HG02981 (cell line): ENCODE measurements at regions not wholly inside any gene's neighbourhood (a gene's known extent, or its start where the extent isn't known, plus 50 kb on each side); places are given as distances from the start of the nearest gene placed in this dataset.

Experiments
- ATAC-seq: cut with Tn5 transposase; IDR thresholded peaks from one replicate; pipeline ENCODE4 v1.9.1; 2021; ENCODE audit warnings: mild to moderate bottlenecking, moderate library complexity; ENCODE audit not compliant: unreplicated experiment

DNA sequence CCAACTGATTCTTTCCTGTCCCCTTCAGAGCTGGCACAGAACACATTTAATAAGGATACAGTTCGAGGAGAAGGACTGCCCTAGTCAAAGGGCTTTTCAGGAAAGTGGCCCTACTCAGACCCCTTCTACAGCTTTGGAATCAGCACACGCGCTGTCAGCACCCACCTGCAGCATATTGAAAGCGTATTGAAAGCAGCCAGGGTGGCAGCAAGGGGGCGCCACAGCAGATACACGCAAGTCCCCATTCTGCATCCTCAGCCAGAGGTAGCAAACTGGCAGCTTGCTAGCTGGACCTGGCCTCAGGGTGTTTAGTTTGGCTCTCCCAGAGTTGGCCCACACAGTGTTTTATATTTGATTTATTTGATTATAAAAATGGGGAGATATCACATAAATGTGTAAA lies 101.0 kb upstream of the NT5C1B start:
- ATAC-seq, result no peak

DNA sequence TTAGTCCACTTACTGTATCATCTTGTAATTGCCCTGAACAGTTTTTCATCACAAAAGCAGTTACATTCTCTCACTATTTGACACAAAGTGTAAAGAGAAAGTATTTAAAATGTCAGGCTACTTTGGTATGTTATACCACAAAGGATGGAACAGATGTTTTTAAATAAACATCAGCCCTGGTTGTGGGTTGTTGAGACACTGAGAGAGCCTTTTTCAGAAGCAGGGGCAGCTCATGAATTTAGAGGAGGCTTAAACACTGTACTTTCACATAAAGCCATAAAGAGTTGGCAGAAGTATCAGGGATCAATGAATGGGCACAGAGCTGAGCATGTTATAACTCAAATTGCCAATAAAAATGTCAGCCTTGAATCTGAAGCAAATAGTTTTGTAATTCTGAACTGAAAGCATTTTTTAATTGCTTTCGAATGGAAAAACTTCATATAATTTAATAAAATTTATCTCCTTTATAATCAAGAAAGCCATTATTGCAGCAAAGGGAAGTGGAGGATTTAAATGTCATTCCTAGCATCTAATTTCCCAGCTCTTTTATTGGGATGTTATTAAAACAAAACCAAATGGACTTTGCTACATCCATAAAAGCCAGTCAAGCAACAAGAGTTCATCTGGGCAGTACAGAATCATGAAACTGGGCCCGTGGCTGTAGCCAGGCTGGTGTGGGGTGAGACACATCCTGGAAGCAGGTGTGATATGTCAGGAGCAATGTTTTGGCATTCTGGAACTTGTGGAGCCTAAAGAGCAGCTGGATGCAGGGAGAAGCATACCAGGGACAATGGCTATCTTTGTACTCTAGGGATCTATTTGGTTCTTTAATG lies 95.1 kb upstream of the NT5C1B start:
- ATAC-seq, result no peak

DNA sequence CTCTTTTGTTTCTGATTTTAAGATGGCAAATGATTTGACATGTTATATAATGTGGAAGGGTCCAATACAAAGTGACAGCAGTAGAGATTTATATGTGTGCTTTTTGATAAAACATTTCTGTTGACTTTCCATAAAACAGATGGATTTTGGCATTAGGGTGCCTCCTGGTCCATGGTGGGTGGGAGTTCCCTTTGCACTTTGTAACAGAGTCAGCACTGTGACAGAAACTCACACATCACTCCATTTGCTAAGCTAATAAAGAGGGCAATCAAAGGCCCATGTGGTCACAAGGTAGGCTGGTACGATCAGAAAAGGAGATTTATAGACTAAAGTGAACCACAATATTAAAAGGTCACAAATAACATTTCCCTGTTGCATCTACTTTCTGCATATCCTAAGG lies 93.3 kb upstream of the NT5C1B start:
- ATAC-seq, result no peak

DNA sequence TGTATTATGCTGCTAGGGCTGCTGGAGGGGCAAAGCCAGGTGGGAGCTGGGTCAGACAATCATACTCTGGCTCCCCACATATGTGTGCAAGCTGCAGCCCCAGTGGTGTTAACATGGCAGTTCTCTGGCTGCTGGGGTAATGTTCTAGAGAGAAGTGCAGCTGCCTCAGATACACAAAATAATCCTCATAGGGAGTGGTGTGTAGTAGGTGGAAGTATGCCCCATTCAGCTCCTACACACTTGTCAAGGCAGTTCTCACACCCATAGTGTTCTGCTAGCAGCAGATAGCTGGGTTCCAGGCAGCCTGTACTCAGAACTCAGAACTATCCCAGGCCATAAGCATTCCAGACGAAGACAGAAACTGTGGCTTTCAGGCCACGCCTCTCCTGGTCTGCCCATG lies 87.9 kb upstream of the NT5C1B start:
- ATAC-seq, result no peak

DNA sequence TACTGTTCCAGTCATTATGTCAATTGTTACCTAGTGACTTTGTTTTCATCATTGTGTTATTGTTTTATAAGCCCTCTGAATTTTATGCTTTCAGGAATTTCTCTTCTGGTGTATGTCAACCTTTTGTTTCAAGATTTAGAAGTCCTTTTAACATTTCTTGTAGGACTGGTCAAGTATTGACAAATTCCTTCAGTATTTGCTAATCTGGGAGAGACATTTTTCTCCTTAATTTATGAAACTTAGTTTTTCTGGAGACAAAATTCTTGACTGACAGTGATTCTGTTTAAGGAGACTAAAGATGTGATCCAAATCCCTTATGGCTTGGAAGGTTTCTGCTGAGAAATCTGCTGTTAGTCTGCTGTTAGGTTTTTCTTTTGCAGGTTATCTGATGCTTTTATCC lies 84.9 kb upstream of the NT5C1B start:
- no peak for ATAC-seq

DNA sequence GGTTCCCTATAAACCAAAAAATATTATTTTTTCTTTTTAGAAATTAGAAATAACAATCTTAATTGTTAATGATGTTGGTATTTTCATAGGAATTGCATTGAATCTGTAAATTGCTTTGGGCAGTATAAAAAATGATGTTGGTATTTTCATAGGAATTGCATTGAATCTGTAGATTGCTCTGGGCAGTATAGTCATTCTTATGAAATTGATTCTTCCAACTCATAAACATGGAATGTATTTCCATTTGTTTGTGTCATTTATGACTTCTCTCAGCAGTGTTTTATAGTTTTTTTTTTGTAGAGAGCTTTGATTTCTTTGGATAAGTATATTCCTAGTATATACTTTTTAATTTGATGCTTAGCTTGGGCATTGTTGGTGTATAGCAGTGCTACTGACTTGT lies 82.0 kb upstream of the NT5C1B start:
- no peak for ATAC-seq

DNA sequence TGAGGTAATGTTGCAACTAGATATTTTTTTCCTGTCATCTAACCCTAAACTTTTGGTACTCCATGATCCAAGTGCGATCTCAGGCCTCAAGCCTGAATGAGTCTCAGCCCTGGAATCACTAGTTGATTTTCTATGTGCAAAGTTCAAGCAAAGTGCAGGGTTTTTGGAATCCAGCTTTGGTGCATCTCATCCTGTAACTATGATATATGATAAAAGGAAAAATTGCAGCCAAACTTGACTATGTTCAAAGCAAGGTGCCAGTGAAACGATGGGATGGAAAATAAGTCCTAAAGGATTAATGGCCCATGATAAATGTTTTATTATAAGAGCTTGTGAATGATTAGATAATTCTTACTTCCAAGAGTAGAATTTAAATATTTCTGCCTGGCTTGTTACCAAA lies 78.9 kb upstream of the NT5C1B start:
- ATAC-seq, result no peak

DNA sequence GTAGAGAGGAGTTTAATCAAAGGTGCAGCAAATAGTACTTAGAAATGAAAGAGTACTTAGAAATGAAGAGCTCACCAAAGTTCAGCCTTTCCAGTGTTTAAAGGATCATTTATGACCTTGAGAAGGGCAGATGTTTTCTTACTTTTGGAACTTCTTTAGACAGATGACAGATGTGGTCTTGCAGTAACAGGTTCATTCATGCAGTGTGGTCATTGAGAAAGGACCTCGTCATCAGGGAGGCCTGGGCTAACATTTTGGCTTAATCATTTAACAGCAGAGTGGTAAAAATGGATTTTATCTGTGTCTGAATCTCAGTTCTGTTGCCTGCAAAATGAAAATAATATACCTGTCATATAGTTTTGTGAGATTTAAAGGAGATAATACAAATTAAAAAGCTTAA lies 75.1 kb upstream of the NT5C1B start:
- no peak for ATAC-seq

DNA sequence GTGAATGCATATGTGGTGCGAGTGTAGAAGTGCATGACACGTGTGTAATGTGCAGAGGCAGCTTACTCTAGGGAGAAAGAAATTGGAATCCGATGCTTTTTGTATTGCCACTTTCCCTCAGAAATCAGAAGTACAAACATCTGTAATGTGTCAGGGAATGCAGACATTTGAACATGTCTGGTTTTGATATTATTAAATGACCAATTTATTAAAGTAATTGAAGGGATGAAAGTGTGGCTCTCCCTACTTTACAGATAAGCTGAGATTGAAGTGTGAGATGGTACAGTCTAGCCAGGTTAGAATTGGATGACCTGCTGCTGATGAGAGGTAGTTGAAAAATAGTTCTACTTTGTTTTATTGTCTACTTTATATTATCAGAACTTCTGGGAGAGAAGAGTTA lies 74.5 kb upstream of the NT5C1B start:
- ATAC-seq, result no peak

DNA sequence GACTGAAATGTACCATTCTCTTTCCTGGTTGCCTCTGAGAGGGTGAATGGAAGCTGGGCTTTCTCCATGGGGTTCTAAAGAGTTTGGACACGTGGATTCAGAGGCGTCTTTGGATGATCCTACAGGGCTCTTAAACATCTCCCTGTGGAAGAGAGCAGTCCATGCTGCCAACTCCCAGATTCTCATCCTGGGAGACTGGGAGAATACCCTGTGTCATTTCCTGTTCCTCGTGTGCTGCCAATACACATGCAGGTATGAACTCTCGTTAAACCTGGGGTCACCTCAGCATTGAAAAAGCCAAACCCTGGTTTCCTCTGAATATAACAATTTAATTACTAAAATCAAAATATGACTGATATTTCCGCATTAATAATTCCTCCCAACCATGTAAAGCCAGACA lies 73.3 kb upstream of the NT5C1B start:
- no peak for ATAC-seq

DNA sequence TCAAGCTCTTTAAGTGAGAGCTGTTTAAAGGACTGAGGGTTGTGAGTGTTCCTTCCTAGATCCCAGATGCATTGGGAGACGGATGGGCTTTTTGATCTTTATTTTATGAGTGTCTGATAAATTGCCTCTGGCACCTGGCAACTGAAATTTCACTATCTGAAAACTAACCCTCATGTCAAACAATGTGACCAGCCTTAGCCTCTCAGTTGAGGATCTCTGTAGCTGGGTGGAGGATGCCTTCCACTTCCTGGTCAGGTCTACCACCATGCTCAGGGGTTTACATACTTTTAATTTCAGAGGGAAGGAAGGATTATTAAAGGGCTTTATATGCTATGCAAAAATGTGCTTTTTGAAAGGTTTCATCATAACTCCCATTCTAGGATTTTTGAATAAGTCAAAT lies 70.5 kb upstream of the NT5C1B start:
- no peak for ATAC-seq

DNA sequence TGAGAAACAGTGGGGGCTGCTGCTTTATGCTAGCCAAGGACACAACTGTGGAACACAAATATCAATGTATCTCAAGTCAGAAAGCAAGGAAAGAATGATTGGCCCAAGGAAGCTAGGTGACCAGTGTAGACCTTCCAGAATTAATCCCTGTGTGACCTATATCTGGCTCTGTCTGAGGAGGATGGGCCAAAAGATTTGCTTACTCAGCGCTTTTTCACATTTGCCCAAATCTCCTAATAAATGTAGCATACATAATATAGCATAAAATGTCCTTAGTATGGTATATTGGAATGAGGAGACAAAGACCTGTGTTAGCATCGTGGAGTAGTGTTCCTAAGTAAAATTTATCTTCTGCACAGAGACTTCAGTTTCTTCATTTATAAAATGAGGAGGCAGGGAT lies 66.7 kb upstream of the NT5C1B start:
- ATAC-seq, result no peak

DNA sequence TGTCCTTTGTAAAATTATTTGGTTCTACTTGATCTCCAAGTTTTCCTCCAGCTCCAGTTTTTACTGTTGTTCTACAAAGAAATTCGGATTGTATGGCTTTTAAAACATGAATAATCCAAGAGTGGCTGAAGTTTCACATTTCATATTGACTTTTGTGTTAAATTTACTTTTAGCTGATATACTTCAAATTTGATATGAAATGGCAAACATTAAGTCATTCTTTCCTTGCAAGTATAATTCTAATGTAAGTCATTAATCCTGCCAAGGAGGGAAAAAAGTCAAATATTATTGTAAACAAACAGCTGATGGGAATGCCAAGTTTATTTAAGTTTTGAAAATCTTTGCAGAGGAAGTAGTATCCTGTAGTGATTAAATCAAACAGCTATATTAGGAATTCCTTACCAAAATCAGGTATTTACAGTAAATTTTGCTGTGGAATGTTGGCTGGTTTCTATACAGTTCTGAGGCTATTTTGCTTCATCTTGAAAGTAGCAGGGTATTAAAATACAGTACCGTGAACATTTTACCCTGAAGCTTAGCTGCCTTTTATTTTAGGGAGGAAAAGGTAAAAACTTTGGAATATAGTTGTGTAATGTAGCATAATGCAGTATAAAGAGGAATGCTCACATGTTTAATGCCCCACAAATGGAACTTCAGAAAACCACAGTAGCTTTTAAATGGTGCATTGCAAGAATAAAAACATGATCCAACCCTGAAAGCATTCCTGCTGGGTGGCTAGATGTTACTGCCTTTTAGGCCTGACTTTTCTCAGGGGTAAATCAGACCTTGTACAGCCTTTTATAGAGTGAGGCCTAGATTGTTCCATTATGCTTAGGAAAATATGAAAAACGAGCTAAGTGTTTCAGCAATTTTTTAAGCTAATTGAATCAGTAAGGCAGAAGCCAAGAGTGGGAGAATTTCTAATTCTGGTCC lies 62.7 kb upstream of the NT5C1B start:
- no peak for ATAC-seq

DNA sequence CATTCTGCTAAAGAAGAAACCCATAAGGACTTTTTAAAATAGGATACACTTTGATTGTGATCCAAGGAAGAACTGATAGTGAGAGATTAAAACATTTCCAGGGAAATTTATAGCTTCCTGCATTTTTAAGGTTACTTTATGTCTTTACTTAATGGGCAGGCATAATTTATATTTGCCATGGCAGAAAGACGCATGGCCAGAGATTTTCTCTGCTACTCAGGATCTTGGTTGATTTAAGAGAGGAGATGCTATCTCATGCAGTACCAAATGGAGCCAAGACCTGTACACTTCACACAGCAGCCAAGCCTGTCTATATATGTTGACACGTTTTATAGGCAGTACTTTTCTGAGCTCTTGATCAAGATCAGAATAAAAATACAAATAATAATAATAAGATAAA lies 60.9 kb upstream of the NT5C1B start:
- ATAC-seq, result no peak

DNA sequence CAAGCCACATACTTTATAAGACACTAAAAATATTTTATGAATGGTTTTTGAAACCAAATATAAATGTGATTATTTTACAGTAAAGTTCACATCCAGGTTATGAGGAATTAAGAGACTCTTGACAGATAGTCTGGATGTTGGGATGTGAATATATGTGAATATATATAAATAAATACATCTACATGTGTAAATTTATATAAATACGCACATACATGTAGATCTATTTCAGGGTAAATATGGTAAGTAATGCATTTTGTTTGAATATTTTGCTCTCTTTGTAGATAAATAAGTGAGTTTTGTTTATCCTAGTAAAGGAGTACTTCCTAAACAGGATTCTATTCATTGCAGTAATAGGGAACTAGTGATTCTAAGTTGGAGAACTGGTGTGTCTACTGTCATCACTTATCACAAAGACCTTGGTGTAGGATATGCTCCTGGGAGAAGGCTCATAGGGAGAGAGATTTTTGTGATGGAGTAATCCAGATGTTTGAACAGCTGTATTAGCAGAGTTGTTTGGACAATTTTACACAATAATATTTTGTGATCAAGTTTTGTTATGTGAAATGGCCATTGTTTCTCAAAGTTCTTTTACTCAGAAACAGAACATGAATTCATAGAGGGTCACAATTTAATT lies 60.2 kb upstream of the NT5C1B start:
- no peak for ATAC-seq

DNA sequence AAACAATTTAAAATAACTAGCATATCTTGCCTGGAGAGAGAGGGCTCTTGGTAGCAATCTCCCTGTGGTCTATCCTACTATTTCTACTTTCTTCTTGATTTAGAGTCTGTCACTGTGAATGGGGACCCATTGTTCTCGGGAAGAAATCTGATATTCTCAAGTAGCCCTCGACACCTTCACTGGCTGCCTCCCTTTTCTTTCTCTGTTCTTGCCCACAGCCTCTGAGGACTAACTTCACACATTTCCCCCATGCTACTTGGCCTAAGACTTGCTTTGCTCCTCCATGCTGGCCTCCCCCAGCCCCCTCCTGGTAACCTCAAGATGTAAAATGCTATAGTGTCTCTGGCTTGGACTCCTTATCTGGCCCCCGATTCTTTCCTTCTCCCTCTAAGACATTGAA lies 58.8 kb upstream of the NT5C1B start:
- ATAC-seq, result no peak

DNA sequence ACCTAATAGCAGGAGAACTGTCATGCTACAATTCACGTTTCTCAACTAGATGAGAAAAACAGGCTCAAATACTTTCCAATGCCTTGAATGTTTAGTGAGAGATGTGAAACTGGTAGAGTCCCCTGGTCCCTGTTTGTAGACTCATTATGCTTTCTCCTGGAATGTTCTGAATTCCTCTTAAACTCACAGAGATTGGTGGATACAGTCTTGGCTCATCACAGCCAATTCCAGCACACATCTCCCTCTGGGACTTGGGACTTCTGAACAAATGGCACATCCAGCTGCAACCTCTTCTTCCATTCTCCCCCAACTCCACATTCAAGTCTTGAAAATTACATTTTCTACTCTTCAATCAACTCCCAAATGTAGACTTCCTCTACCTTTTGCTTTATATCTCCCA lies 58.4 kb upstream of the NT5C1B start:
- ATAC-seq, result no peak

DNA sequence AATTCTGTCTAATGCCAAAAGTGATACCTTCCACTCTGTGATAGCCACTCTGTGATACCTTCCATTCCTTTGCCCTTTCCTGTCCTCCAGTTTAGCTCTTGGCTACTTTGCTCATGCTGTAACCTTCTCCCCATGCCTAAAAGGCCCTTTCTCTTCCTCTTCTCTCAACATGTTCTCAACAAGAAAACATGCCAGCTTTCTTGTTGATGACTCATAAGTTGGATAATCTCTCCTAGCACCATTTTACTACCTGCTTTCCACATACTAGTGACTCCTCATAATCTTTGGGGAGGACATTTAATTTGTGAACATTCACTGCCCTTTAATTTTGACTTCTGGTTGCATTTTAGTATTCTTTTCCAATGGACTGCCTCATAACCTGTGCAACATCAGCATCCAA lies 55.9 kb upstream of the NT5C1B start:
- ATAC-seq, result no peak

DNA sequence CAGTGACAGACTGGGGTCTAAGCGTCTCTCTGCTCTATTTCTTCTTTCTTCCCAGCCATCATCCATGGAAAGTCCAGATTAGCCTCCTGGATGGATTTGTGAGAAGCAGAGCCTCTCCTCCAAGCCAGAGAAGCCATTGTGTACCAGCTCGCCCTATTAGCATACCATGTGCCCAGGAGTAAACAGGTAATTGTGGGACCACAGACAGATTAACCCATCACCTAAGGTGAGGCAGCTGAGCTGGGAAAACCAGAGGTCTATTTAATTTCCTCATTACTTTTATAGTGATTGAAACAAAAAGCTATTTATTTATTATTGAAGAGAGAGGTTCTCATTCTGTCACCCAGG lies 54.7 kb upstream of the NT5C1B start:
- ATAC-seq, result no peak

DNA sequence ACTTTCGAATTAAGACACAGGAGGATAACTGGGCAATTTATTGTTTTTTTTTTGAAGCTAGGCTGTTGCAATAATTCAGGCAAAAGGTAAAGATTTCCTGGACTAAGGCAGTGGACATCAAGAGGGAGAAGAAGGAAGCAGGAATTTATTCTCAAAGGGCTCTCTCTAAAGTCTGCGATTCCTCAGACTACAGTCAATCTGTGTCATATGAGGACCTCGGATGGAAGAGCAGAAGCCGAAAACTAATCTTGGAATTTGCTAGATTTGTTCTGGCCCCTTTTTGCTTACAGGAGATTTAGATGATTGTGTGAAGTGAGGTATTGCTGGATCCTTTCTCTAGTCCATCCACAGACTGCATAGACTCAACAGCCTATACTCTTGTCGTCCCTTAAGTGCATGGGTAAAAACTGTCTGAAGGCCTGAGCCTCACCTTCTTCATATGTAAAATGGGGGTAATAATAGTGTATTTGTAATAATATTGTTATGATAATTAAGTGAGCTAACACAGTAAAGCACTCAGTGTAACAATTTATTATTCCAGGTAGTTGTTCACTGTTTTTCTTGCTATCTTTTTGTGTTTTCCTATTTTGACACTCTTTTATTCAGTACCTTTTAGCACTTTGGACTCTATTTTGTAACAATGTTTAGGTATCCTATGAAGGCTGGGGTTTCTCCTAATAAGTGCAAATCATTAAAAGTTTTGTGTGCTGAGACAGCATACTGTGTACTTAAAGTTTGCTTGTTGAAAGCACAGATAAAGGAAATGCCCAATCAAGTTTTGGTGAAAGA lies 54.2 kb upstream of the NT5C1B start:
- ATAC-seq, result no peak

DNA sequence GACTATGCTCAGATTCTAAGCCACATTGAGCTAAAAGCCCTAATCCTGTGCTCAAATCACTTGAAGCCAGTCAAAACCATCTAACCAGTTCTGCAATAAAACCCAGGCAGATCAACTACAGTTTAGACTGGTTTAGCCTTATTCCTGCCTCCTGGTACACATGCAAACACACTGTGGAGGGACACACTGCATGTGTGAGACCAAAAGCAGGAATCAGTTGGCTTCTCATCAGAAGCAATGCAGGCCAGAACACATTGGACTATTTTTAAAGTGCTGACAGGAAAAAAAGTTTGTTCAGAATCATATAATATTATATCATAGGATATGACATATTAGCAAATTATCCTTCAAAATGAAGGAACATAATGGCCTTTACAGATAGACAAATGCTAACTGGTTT lies 52.5 kb upstream of the NT5C1B start:
- no peak for ATAC-seq
